NCI-H146 treated with DMSO at 0.1 percent for 48 hours (cell line): ENCODE measurements at regions not wholly inside any gene's neighbourhood (a gene's known extent, or its start where the extent isn't known, plus 50 kb on each side); places are given as distances from the start of the nearest gene placed in this dataset.
"Not testable (repeated sequence)": the region's sequence is repeated elsewhere in the genome, so short reads cannot be mapped to it uniquely, and the experiment has no call there.

Experiments used
- DNase-seq: peaks from one replicate; lab custom pipeline; 2025; ENCODE audit not compliant: unreplicated experiment; lab: John Stamatoyannopoulos, UW

DNA sequence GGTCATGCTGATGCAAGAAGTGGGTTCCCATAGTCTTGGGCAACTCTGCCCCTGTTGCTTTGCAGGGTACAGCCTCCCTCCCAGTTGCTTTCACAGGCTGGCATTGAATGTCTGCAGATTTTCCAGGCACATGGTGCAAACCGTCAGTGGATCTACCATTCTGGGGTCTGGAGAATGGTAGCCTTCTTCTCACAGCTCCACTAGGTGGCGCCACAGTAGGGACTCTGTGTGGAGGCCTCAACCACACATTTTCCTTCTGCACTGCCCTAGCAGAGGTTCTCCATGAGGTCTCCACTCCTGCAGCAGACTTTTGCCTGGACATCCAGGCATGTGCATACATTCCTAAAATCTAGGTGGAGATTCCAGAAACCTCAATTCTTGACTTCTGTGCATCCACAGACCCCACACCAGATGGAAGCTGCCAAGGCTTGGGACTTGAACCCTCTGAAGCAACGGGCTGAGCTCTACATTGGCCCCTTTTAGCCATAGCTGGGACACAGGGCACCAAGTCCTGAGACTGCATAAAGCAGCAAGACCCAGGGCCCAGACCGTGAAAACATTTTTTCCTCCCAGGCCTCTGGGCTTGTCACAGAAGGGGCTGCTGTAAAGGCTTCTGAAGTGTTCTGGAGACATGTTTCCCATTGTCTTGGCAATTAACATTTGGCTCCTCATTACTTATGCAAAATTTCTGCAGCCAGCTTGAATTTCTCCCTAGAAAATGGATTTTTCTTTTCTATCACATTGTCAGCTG is 466.2 kb upstream of the PBX1 start:
- DNase-seq = no peak

DNA sequence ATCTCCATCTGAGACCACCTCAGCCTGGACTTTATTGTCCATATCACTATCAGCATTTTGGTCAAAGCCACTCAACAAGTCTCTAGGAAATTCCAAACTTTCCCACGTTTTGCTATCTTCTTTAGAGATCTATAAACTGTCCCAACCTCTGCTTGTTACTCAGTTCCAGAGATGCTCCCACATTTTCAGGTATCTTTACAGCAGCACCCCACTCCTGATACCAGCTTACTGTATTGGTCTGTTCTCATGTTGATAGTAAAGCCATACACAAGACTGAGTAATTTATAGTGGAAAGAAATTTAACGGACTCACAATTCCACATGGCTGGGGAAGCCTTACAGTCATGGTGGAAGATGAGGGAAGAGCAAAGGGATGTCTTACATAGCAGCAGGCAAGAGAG is 465.4 kb upstream of the PBX1 start:
- DNase-seq = no peak

DNA sequence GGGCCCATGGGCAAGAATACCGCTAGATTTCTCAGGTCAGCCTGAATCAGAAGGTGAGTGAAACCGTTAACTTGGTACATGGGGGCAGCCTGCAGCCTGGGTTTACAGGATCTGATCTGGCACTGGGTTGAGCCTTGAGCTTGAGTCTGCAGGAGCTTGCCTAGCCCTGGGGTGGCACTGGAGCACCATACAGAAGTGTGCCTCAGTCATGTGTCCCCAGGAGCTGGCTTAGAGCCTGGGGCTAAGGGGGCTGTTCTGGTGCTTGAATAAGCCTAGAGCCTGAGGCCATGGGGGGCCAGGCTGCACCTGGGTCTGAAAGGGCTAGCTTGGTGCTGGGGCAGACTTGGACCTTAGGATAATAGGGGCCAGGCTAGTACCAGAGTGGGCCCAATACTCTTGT is 457.2 kb upstream of the PBX1 start:
- no peak for DNase-seq

DNA sequence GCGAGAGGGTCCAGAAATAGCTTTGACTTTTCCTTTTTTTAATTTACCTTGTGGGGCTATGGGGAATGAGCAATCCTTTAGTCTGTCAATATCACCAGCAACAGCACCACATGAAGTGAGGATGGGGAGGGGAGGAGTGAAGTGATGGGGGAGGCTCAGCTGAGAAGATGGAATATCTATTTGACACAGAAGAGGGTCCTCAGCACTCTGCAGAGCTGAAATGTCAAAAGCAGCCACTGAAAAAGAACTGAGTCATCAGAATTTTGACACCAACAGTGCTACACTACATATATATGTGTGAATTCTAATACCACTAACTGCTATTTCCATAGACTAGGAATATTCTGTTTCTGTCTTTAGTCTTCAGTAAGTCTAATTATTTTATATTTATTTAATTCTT is 427.0 kb upstream of the PBX1 start:
- no peak for DNase-seq

DNA sequence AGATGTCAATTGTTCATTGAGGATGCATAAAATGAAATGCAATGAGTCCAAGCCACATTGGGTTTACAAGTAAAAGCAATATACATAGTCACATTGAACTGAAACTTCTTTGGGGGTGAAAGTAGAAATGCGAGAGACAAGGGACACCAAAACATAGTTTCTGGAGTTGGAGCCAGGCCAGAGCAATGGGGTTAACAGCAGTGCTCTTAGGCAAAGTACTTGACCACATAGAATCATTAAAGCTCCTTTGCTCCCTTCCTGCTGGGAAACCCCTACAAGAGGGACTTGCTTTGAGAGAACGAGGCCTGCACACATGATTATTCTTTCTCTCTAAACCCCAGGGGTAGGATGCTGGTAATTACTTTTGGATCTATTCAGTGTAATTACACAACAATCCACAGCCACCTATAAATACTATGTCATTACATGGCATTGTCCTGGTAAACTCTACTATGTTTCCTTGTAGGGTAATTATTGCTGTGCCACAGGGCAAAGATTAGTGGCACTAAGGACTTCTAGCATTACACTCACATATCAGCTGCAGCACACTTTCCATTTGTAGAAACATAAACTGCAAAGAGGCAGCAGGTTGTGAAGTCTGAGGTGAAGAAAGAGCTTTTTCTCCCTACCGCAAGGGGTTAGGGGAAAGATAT is 421.6 kb upstream of the PBX1 start:
- DNase-seq = peak; percentile 95

DNA sequence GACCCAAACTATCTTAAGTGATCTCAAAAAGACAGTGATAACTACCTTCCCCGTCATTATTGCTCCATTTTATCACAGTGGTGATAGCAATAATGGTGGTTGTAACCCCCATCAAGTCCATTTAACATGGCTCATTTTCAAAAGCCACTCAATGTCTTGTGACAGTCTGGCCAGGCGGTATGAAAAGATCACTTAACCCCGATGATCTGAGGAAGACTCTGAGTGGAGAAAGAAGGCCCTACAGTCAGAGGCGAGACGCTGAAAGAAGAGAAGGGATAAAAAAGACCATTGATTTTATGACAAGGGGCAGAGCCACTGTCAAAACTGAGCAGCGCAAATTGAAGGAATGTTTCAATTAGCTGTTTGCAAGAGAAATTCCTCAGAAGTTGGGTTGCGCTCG is 417.2 kb upstream of the PBX1 start:
- DNase-seq = no peak

DNA sequence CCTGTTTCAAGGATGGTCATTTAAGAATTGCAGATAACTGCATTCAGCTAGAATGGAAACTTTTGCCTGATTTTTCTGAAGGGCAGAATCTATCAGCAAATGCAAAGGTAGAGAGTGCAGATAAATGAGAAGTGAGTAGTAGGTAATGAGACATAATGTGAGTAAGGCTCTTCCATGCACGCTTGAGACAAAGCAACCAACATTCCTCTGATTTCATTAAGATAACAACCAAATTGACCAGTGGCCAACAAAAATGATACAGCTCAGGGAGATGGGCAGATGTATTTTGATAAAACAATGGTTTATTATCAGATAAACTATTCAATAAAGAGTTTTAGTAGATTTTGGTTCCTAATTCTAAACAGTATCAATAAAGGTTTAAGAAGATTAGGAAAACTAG is 404.4 kb upstream of the PBX1 start:
- no peak for DNase-seq

DNA sequence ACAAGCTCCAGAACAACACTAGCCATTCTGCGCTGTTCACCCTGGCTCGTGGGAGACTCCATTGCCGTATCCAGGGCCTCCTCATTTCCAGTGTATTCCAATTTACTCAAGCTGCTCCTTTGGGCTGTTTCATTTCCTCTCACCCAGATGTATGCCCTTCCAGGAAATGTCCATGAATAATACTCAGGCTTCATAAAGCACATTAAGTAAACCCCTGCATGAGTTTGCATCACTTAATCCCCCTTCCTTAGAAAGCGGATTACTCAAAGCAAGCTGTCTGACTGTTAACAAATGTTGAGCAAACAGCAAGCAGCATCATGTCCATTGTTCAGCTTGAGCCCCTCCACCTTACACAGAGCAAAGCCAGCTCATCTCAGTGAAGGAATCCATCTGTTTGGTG is 403.6 kb upstream of the PBX1 start:
- no peak for DNase-seq

DNA sequence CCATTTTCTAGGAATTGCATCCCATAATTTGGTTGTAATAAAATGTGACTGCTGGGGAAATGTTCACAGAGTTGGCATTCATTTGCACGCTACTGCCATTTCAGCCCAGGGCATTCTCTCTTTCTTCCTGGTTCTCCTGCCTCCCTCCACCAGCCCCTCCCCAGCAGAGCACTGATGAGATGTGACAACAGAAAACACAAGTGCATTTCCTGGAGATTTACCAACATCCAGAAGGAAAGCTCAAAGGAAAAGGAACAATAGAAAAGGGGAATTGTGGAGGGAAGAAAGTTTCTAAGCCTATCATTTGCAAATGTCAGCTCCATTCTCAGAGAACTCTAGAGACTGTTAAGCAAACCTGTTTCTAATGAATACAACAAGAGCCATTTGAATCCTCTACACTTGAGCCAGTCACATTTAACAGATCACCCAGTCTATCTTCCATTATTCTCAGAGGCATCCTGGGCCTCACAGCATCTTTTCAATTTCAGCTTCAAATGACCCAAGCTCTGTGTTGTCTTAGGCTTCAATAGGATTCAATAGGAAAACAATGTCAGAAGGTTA is 395.6 kb upstream of the PBX1 start:
- DNase-seq = no peak

DNA sequence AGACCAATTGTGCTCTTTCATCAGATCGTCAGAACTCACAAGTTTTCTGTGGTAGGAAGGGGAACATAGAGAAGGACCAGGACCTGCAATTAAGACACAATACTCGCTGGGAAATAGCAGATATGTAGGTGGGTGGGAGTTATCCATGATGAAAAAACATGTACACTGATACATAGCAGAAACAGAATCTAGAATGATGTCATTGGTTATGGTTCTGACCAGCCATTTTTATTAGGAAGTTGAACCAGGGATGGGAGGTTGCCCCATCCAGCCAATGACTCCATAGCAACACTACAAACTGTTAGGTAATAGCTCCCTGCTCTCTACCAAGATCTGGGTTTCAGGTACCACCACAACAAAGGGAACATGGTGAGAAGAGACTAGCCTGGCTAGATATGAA is 393.5 kb upstream of the PBX1 start:
- no peak for DNase-seq

DNA sequence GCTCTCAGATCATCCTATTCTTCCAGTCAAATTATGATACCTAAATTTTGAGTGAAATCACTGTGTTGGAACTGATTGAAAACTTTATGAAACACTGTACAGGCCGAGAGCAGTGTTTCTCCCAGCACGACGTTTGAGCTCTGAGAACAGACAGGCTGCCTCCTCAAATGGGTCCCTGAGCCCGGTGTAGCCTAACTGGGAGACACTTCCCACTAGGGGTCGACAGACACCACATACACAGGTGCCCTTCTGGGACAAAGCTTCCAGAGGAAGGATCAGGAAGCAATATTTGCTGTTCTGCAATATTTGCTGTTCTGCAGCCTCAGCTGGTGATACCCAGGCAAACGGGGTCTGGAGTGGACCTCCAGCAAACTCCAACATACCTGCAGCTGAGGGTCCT is 392.5 kb upstream of the PBX1 start:
- DNase-seq = not testable (repeated sequence)

DNA sequence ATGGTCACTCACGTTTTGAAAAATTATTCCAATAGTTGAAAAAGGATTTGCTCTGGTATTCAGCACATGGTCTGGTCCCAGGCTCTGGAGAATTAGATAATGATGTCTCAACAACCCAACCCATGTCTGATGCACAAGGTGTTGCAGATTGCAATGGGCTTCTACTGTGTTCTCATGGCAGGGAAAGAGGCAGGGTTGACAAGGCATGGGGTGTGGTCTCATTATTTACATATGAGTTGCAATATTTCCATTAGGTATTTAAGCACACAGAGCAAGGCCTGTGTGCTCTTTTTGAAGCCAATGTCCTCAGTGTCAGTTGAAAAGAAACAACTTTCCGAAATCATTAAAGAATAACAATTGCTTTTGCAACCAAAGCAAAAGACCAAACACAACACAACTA is 381.9 kb upstream of the PBX1 start:
- no peak for DNase-seq

DNA sequence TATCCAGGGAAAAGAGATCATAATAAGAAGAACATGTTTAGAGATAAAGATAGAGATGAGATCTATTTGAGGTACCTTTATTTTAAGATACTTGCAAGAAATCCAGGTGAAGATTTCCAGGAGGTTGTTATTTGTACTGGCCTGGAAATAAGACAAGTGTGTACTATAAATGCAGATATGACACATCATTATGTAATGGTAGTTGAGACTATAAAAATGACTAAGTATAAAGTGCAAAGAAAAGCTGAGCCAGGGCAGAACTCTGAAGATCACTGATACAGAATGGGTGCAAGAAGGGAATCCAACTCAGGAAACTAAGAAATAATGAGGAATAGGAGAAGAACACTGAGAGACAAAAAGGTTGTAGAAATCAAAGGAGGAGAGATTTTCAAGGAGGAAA is 378.2 kb upstream of the PBX1 start:
- DNase-seq = no peak

DNA sequence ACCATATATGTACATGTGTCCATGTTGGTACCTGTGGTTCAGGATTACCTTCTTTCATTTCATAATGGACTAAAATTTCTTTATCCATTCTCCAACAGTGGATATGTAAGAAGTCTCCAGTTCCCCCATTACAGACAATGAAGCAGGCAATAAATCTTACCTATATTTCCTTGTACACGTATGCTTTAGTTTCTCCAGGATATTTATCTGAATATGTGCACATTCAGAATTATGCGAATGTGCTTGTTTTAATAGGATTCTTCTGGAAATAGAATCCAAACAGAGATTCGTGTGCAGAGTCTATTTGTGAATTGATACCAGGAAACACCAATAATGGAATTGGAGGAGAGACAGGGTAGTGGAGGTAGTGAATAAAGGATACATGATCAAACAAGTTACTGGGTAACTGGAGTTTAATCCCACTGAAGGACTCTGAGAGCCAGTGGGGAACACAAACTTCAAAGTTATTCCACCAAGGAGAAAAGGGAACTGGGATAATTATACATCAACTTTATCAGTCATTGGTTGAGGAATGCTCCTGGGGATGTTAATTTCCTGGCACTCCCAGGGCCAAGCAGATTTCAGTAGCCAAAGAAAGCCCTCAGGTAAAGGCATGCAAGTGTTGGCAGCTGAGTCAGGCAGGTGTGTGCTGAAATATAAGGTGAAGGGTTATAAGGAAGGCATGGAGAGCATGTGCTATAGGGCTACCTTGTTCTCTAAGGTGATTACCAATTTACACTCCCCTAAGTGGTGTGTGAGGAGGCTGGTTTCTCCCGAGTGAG is 374.9 kb upstream of the PBX1 start:
- DNase-seq = no peak

DNA sequence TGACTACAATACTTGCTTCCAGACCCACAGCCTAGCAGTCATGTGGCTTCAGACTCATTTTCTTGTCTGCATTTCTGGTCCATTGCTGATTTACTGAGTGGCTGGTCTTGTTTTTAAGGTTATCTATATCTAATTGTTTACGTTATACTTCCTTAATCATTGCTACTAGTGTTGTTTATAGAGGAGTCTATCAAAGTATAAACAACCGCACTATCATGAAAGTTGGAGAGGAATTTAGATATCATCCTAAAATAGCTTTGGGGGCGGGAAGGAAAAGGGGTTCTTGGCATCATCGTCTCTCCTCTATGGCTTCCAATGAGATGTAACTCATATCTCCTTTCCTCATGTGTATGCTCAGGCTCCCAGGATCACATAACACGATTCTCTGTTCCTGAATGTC is 372.1 kb upstream of the PBX1 start:
- no peak for DNase-seq

DNA sequence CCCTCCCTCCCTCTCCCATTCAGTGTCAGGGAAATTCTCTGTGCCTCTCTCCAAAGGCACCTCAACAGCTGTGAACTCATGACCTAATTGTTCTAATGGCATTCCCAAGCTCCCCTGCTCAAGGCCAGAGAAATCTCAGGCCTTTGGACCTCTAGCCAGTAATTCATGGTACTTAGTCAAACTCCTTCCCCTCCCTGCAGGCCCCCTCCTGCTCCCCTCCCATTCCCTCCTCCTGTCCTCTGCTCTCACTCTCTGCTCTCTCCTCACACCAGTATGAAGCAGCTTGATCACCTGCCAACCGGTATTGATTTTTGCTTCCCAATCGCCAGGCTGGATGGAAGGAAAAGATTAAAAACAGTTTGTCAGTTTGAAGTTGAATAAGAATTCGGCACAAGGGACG is 370.5 kb upstream of the PBX1 start:
- DNase-seq = peak; percentile 34

DNA sequence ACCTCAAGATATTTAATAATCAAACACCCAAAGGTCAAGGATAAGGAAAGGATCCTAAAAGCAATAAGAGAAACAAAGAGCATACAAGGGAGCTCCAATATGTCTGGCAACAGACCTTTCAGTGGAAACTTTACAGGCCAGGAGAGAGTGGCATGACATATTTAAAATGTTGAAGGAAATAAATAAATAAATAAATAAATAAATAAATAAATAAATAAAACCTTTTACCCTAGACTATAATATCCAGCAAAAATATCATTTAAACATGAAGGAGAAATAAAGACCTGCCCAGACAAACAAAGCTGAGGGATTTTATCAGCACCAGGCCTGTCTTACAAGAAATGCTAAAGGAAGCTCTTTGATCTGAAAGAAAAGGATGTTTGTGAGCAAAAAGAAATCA is 367.8 kb upstream of the PBX1 start:
- DNase-seq = no peak

DNA sequence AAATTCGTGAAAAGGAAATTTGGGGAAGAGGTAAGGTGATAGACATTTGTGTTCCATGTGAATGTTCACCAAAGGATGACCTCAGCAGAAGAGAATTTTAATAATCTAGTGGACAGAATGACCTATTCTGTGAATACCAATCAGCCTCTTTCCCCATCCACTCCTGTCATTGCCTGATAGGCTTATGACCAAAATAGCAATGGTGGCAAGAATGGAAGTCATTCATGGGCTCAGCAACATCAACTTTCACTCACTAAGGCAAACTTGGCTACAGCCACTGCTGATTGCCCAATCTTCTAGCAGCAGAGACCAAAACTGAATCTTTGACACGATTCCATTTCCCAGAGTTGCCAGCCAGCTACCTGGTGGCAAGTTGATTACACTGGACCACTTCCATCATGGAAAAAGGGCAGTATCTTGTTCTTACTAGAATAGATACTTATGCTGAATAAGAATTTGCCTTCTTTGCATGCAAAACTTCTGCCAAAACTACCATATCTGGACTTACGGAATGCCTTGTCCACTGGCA is 348.7 kb upstream of the PBX1 start:
- no peak for DNase-seq

DNA sequence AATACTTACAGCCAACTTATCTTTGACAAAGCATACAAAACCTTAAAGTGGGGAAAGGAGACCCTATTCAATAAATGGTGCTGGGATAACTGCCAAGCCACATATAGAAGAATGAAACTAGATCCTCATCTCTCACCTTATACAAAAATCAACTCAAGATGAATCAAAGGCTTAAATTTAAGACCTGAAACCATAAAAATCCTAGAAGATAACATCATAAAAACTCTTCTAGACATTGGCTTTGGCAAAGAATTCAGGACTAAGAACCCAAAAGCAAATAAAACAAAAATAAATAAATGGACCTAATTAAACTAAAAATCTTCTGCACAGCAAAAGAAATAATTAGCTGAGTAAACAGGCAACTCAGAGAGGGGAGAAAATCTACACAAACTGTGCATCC is 335.6 kb upstream of the PBX1 start:
- DNase-seq = no peak

DNA sequence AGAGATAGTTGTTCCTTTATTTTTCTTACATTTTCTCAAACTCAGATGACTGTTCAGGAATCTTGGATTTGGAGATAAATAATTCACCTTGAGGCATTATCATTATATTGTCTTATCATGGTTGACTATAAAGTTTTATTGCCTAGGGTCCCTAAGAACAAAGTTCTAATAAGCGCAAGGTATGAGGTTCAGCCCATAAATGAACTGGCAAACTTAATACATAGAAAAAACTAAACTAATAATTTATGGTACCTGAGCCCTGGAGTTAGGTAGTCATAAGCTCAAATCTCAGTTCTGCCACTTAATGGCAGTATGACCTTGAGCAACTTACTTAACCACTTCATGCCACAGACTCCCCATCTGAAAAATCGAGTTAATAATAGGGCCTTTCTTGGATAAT is 334.0 kb upstream of the PBX1 start:
- no peak for DNase-seq

DNA sequence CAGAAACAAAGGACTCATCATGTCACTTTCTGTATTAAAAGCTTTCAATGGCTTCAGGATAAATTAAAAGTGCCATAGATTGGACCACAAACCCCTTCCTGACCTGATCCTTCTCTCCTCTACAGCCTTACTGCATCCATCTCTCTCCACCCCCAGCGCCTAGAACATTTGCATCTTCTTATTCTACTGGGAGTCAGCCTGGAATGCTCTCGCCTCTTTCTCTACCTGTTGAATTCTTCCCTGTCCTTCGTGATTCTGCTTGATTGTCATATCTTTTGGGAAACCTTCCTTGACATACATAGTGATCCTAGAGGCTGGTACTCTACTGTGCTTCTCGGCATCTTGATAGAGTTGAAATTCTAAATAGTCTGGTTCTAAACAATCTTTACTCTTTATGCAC is 332.0 kb upstream of the PBX1 start:
- no peak for DNase-seq

DNA sequence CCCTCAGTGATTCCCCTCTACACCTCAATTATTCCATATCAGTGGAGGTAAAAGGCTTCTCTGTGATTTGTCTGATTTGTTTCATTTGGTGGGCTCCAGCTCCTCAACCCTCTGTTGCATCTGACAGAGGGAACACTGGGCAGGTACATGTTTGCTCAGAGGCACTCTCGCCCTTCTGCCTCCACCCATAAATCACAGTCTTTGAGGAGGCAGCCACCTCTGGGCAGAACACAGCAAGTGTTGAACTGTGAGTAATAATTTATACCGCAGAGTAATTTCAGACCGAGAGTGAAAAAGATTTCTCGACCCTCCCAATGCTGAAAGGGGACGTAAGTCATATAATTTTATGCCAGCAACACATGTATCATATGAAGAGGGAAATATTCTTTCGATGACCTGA is 330.1 kb upstream of the PBX1 start:
- no peak for DNase-seq
